ENCODE measurements at regions not wholly inside any gene's neighbourhood (a gene's known extent, or its start where the extent isn't known, plus 50 kb on each side); places are given as distances from the start of the nearest gene placed in this dataset.

GRCh38 chr5:89069591-89069990 lies 186.6 kb upstream of the MEF2C start:
- TF ChIP-seq MAZ (IDR thresholded peaks at IDR 0.05; ENCODE audit: borderline replicate concordance, low read depth, low read length), result no peak
- no peak for TF ChIP-seq NFE2L2 (IDR thresholded peaks at IDR 0.05; ENCODE audit: low read depth, low read length)
- TF ChIP-seq SMC3 (IDR thresholded peaks at IDR 0.05; ENCODE audit: low read depth, low read length), result no peak
- TF ChIP-seq POLR2A (IDR thresholded peaks at IDR 0.05; ENCODE audit: low read depth, low read length), result no peak
- TF ChIP-seq CTCF (conservative IDR thresholded peaks at IDR 0.05; ENCODE audit: low read depth, low read length), result no peak
- no peak for TF ChIP-seq RAD21 (IDR thresholded peaks at IDR 0.05; ENCODE audit: low read length)
- TF ChIP-seq MAFK (IDR thresholded peaks at IDR 0.05; ENCODE audit: low read depth, low read length), result no peak
